GM12891 (cell line): ENCODE measurements at regions not wholly inside any gene's neighbourhood (a gene's known extent, or its start where the extent isn't known, plus 50 kb on each side); places are given as distances from the start of the nearest gene placed in this dataset.

Experiments used
- POLR2A ChIP-seq: IDR thresholded peaks from 2 replicates; pipeline ENCODE4 v1.6.1; 2011; ENCODE audit warnings: low read depth, low read length, control low read depth
- TAF1 ChIP-seq: IDR thresholded peaks from 2 replicates; pipeline ENCODE4 v1.6.1; 2011; ENCODE audit warnings: low read depth, low read length, control low read depth

DNA sequence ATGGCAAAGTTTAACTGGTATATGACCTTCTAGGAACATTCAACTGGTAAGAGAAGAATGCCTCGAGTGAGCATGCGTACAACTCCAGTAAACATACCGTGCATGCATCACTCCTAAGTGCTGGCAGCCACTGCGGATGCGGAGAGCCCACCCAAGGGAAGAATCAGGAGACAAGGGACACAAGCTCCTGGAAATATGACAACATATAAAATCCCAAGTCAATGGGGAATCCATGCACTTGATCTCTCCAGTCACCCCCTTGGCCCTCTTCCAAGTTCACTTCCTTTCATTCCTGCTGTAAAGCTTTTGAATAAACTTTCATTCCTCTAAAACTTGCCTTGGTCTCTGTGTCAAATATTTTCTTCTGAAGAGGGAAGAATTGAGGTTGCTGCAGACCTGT lies 168.7 kb upstream of the TMCC3 start:
- TF ChIP-seq TAF1 (no peak), POLR2A (no peak)
